Keratinocyte (primary cell): ENCODE measurements at regions not wholly inside any gene's neighbourhood (a gene's known extent, or its start where the extent isn't known, plus 50 kb on each side); places are given as distances from the start of the nearest gene placed in this dataset.

Experiments used
- EZH2 ChIP-seq: IDR thresholded peaks from one replicate; pipeline ENCODE4 v1.6.1; 2012; ENCODE audit warnings: inconsistent platforms, mild to moderate bottlenecking, low read length, moderate library complexity
- TF ChIP-seq, protein P1 (sequence below), 3 experiments: IDR thresholded peaks in 1 of 3; conservative IDR thresholded peaks in 1 of 3; optimal IDR thresholded peaks in 1 of 3; 2 replicates in 2 of 3; 3 replicates in 1 of 3; pipeline versions ENCODE3 to v1.5.1; 2011; ENCODE audit warnings: low read length in 3 of 3, mild to moderate bottlenecking in 3 of 3, moderate library complexity in 2 of 3, control low read depth in 1 of 3, inconsistent platforms in 1 of 3; ENCODE audit not compliant: insufficient read depth in 2 of 3; ENCODE audit errors: extremely low read depth in 1 of 3

DNA sequence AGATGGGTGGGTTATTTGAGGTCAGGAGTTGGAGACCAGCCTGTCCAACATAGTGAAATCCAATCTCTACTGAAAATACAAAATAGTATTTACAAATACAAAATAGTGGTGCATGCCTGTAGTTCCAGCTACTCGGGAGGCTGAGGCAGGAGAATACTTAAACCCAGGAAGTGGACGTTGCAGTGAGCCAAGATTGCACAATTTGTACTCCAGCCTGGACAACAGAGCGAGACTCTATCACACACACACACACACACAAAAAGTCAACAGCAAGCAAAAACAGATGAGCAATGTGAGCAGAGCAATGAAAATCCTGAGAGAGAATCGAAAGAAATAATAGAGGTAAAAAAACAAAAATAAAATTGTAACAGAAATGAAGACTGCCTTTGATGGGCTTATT lies 168.8 kb downstream of the PCDH18 start:
- TF ChIP-seq, protein P1, sequence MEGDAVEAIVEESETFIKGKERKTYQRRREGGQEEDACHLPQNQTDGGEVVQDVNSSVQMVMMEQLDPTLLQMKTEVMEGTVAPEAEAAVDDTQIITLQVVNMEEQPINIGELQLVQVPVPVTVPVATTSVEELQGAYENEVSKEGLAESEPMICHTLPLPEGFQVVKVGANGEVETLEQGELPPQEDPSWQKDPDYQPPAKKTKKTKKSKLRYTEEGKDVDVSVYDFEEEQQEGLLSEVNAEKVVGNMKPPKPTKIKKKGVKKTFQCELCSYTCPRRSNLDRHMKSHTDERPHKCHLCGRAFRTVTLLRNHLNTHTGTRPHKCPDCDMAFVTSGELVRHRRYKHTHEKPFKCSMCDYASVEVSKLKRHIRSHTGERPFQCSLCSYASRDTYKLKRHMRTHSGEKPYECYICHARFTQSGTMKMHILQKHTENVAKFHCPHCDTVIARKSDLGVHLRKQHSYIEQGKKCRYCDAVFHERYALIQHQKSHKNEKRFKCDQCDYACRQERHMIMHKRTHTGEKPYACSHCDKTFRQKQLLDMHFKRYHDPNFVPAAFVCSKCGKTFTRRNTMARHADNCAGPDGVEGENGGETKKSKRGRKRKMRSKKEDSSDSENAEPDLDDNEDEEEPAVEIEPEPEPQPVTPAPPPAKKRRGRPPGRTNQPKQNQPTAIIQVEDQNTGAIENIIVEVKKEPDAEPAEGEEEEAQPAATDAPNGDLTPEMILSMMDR (optimal IDR thresholded peaks at IDR 0.05 in 1 of 3, IDR thresholded peaks at IDR 0.05 in 1 of 3, conservative IDR thresholded peaks at IDR 0.05 in 1 of 3; ENCODE audit: extremely low read depth in 1 of 3, insufficient read depth in 2 of 3, low read length in 3 of 3): no peak
- TF ChIP-seq EZH2: no peak
